ENCODE measurements at regions not wholly inside any gene's neighbourhood (a gene's known extent, or its start where the extent isn't known, plus 50 kb on each side); places are given as distances from the start of the nearest gene placed in this dataset.

DNA sequence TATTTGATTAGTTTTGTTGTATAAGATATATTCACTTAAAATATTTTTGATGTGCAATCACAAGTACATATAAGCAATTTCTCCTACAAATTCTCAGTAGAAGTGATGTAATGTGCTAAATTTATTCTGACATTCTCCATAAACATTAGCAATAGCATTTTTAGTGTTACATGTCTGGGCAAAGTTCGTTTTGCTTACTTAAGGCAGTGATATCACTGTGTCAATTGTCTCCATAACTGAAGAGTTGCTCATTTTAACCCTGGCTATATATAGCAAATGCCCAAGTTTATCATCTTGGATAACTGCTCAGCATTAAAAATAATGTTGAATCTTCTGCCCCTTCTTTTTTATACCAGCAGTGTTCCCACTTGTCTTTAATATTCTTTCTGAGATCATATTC is 340.0 kb upstream of the NDST4 start:
- no peak for TF ChIP-seq TAF1 (IDR thresholded peaks at IDR 0.05; ENCODE audit: borderline replicate concordance, insufficient read depth, low read length)
- no peak for TF ChIP-seq POLR2AphosphoS5 (IDR thresholded peaks at IDR 0.05; ENCODE audit: low read depth, low read length)
- TF ChIP-seq, protein P1, sequence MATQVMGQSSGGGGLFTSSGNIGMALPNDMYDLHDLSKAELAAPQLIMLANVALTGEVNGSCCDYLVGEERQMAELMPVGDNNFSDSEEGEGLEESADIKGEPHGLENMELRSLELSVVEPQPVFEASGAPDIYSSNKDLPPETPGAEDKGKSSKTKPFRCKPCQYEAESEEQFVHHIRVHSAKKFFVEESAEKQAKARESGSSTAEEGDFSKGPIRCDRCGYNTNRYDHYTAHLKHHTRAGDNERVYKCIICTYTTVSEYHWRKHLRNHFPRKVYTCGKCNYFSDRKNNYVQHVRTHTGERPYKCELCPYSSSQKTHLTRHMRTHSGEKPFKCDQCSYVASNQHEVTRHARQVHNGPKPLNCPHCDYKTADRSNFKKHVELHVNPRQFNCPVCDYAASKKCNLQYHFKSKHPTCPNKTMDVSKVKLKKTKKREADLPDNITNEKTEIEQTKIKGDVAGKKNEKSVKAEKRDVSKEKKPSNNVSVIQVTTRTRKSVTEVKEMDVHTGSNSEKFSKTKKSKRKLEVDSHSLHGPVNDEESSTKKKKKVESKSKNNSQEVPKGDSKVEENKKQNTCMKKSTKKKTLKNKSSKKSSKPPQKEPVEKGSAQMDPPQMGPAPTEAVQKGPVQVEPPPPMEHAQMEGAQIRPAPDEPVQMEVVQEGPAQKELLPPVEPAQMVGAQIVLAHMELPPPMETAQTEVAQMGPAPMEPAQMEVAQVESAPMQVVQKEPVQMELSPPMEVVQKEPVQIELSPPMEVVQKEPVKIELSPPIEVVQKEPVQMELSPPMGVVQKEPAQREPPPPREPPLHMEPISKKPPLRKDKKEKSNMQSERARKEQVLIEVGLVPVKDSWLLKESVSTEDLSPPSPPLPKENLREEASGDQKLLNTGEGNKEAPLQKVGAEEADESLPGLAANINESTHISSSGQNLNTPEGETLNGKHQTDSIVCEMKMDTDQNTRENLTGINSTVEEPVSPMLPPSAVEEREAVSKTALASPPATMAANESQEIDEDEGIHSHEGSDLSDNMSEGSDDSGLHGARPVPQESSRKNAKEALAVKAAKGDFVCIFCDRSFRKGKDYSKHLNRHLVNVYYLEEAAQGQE (IDR thresholded peaks at IDR 0.05; ENCODE audit: insufficient read depth in 1 of 2, low read depth in 2 of 2, low read length in 2 of 2) = no peak
- no peak for TF ChIP-seq SIN3A (IDR thresholded peaks at IDR 0.05; ENCODE audit: borderline replicate concordance, insufficient read depth, low read length)
- TF ChIP-seq FOXP2 (optimal IDR thresholded peaks at IDR 0.05; ENCODE audit: borderline replicate concordance, extremely low read depth, extremely low read length, insufficient read depth) = no peak

DNA sequence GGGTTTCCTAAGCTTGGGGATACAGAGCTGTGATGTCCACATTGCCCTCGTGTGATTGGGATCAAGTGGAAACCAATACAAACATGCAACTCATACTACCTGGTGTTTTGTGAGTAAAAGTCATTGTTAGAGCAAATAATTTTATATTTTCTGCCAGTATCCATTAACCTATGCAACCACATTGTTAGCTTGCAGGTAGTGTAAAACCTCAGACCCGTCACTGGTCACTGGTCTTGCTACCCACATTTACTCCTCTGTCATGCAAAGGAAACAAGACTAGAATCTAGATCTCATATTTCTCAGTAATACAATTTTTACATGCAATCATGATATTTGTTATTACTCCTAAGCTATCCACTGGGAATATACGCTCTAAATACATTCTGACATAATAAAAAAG is 324.3 kb upstream of the NDST4 start:
- TF ChIP-seq TAF1 (IDR thresholded peaks at IDR 0.05; ENCODE audit: borderline replicate concordance, insufficient read depth, low read length) (no peak), POLR2AphosphoS5 (IDR thresholded peaks at IDR 0.05; ENCODE audit: low read depth, low read length) (no peak), SIN3A (IDR thresholded peaks at IDR 0.05; ENCODE audit: borderline replicate concordance, insufficient read depth, low read length) (no peak), FOXP2 (optimal IDR thresholded peaks at IDR 0.05; ENCODE audit: borderline replicate concordance, extremely low read depth, extremely low read length, insufficient read depth) (no peak)
- TF ChIP-seq, protein P1 (IDR thresholded peaks at IDR 0.05; ENCODE audit: insufficient read depth in 1 of 2, low read depth in 2 of 2, low read length in 2 of 2) = no peak

DNA sequence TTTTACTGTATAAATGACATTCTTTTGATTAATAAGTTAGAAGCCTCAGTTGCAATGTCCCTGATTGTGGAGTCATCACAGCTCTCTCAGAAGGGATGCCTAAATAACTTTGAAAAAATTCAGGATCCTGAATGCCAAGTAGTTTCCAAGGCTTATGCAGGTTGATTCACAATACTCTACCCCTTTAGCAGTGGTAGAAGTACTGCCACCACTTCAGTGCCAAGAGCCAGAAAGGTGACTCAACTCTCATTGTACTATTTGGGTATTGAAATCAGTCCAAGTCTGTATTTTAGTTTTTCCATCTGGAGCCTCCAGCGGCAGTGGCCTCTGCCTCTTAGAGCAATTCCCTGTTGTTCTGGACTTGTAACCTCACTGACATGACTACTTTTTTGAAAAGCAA is 320.1 kb upstream of the NDST4 start:
- no peak for TF ChIP-seq FOXP2 (optimal IDR thresholded peaks at IDR 0.05; ENCODE audit: borderline replicate concordance, extremely low read depth, extremely low read length, insufficient read depth)
- no peak for TF ChIP-seq POLR2AphosphoS5 (IDR thresholded peaks at IDR 0.05; ENCODE audit: low read depth, low read length)
- TF ChIP-seq SIN3A (IDR thresholded peaks at IDR 0.05; ENCODE audit: borderline replicate concordance, insufficient read depth, low read length) = no peak
- TF ChIP-seq, protein P1 (IDR thresholded peaks at IDR 0.05; ENCODE audit: insufficient read depth in 1 of 2, low read depth in 2 of 2, low read length in 2 of 2) = no peak
- TF ChIP-seq TAF1 (IDR thresholded peaks at IDR 0.05; ENCODE audit: borderline replicate concordance, insufficient read depth, low read length) = no peak

DNA sequence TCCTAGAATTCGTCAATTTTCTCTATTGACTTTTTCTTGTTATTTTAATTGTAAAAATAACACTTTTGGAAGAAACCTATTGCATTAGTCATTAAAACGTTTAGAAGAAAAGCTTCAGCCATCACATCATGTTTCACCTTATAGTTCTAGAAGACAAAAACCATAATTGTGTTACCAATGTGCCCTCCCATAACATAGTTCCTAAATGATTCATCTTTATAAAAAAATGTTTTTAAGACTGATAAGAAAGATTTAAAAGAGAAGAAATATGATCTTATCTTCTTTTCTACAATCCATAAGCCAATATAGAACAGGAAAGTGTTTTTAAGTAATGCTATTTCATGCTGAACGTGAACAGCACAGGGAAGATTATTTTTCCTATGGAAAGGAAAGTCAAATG is 316.6 kb upstream of the NDST4 start:
- no peak for TF ChIP-seq POLR2AphosphoS5 (IDR thresholded peaks at IDR 0.05; ENCODE audit: low read depth, low read length)

DNA sequence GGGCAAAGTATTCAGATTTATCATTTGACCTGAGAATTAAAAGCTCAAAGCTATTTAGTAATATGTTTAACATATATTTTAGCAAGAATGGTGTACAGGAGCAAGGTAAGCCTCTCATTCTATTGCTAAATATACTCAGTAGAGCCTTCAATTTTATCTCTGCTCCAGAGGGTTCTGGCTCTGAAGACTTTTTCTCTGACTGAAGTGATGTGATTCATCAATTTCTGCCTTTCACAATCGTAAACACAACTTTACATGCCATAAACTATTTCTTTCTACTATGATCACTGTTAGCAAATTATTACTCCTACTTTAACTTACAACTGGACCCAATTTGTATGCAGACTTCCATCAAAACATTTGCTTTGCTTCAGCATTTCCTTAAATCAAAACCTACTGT is 315.0 kb upstream of the NDST4 start:
- TF ChIP-seq, protein P1 (IDR thresholded peaks at IDR 0.05; ENCODE audit: insufficient read depth in 1 of 2, low read depth in 2 of 2, low read length in 2 of 2) = no peak
- no peak for TF ChIP-seq TAF1 (IDR thresholded peaks at IDR 0.05; ENCODE audit: borderline replicate concordance, insufficient read depth, low read length)
- no peak for TF ChIP-seq SIN3A (IDR thresholded peaks at IDR 0.05; ENCODE audit: borderline replicate concordance, insufficient read depth, low read length)
- TF ChIP-seq FOXP2 (optimal IDR thresholded peaks at IDR 0.05; ENCODE audit: borderline replicate concordance, extremely low read depth, extremely low read length, insufficient read depth) = no peak
- TF ChIP-seq POLR2AphosphoS5 (IDR thresholded peaks at IDR 0.05; ENCODE audit: low read depth, low read length) = no peak

Measured in PFSK-1 (cell line).